ENCODE measurements at regions not wholly inside any gene's neighbourhood (a gene's known extent, or its start where the extent isn't known, plus 50 kb on each side); places are given as distances from the start of the nearest gene placed in this dataset.
"Not testable (repeated sequence)": the region's sequence is repeated elsewhere in the genome, so short reads cannot be mapped to it uniquely, and the experiment has no call there.

DNA sequence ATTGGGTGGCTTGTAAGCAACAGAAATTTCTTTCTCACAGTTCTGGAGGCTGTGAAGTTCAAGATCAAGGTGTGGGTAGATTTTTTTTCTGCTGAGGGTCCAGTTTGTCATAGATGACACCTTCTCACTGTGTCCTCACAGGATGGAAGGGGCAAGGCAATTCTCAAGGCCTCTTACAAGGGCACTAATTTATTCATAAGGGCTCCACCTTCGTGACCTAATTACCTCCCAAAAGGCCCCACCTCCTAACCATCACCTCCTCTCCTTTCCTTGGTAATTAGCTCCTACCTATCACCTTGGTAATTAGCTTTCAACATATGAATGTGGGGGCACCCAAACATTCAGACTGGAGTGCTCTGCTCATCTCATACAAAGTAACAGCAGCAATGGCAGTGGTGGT lies 92.3 kb upstream of the CD44 start:
- Mint-ChIP-seq H3K4me3 (no peak overlapping the region), H3K27me3 (ENCODE audit: low read depth) (peaks cover 3% of the 10 kb centered on the region), H3K9me3 (peaks cover 6% of the 10 kb centered on the region), H3K27ac (no peak overlapping the region), H3K36me3 (ENCODE audit: low read depth) (peaks cover 10% of the 10 kb centered on the region), H3K4me1 (ENCODE audit: low read depth) (peaks cover 64% of the 10 kb centered on the region)

GRCh38 chr11:35047179-35047578 lies 91.8 kb upstream of the CD44 start:
- peaks cover 63% of the 10 kb centered on the region for H3K4me1 Mint-ChIP-seq (ENCODE audit: low read depth)
- peaks cover 3% of the 10 kb centered on the region for H3K27me3 Mint-ChIP-seq (ENCODE audit: low read depth)
- H3K36me3 Mint-ChIP-seq (ENCODE audit: low read depth) = peaks cover 13% of the 10 kb centered on the region
- peak overlapping the region; percentile 77 for H3K27ac Mint-ChIP-seq
- H3K9me3 Mint-ChIP-seq = peaks cover 10% of the 10 kb centered on the region
- peak overlapping the region; percentile 55 for H3K4me3 Mint-ChIP-seq

DNA sequence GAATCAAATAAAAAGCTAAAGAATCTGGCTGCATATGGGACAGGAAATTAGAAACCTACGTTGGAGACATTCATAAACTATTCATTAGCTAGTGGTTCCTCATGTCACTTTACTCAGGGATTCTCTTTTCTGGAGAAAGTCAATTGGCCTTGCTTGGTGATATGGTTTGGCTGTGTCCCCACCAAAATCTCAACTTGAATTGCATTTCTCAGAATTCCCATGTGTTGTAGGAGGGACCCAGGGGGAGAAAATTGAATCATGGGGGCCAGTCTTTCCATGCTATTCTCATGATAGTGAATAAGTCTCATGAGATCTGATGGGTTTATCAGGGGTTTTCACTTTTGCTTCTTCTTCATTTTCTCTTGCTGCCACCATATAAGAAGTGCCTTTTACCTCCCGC lies 91.2 kb upstream of the CD44 start:
- Mint-ChIP-seq H3K9me3 (peaks cover 14% of the 10 kb centered on the region), H3K4me1 (ENCODE audit: low read depth) (peaks cover 61% of the 10 kb centered on the region), H3K4me3 (no peak overlapping the region), H3K27ac (peak overlapping the region; percentile 77), H3K36me3 (ENCODE audit: low read depth) (peaks cover 17% of the 10 kb centered on the region), H3K27me3 (ENCODE audit: low read depth) (peaks cover 3% of the 10 kb centered on the region)

- not testable (repeated sequence) for H3K4me3 Mint-ChIP-seq; H3K27ac Mint-ChIP-seq; H3K27me3 Mint-ChIP-seq (ENCODE audit: low read depth)
- Mint-ChIP-seq H3K9me3 (peaks cover 14% of the 10 kb centered on the region), H3K4me1 (ENCODE audit: low read depth) (peaks cover 61% of the 10 kb centered on the region), H3K36me3 (ENCODE audit: low read depth) (peaks cover 17% of the 10 kb centered on the region)
These were observed 90.6 kb upstream of the CD44 start for GRCh38 chr11:35048346-35048745.

- H3K4me3 Mint-ChIP-seq = peak overlapping the region; percentile 61
- H3K27ac Mint-ChIP-seq = peak overlapping the region; percentile 82
- H3K4me1 Mint-ChIP-seq (ENCODE audit: low read depth) = peaks cover 57% of the 10 kb centered on the region
- H3K36me3 Mint-ChIP-seq (ENCODE audit: low read depth) = peaks cover 16% of the 10 kb centered on the region
- H3K9me3 Mint-ChIP-seq = peaks cover 14% of the 10 kb centered on the region
- peaks cover 2% of the 10 kb centered on the region for H3K27me3 Mint-ChIP-seq (ENCODE audit: low read depth)
These were observed 89.0 kb upstream of the CD44 start for GRCh38 chr11:35049859-35050531.

DNA sequence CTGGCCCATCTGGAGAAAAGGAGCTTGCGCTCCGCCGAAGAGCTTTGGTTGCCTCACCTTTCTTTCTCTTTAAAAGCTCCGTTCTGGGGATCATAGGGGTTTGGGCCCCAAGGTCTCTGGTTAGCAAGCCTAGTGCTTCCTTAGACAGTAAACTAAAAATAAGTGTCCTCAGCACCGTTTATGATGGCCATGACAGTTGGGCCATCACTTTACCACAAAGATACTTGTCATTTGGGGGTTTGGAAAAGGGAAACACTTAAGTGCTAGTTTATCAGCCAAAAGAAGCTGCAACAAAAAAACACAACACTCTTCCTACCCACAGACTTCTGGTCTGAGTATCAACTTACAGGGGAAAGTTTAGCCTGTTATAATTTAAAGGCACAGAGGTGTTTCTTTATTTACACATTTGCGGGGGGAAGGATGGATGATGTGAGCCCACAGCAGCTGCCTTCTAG lies 88.4 kb upstream of the CD44 start:
- Mint-ChIP-seq H3K27me3 (ENCODE audit: low read depth) (no peaks in the 10 kb centered on the region), H3K9me3 (peaks cover 20% of the 10 kb centered on the region), H3K4me1 (ENCODE audit: low read depth) (peaks cover 51% of the 10 kb centered on the region), H3K36me3 (ENCODE audit: low read depth) (peaks cover 17% of the 10 kb centered on the region), H3K4me3 (peak overlapping the region; percentile 61), H3K27ac (peak overlapping the region; percentile 82)

DNA sequence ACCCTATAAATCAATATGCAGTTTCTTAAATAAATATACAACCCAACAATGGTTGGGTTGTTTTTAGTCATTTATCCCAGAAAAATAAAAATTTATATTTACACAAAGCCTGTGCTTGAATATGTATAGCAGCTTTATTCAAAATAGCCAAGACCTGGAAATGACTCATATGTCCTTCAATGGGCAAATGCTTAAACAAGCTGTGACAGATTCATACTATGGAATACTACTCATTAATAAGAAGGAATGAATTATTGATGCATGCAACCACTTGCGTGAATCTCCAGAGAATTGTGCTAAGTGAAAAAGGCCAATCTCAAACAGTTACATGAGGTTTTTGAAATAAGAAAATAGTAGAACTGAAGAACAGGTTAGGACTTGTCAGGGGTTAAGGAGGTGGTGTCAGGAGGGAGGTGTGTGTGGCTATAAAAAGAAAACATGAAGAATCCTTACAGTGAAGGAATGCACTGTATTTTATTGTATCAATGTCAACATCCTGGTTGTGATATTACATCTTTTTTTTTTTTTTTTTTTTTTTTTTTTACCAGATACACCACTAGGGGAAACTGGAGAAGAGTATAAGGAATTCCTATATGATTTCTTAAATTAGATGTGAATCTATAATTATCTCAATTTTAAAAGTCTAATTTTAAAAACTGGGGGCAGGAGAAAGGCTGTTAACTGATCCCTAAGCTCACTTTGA lies 82.4 kb upstream of the CD44 start:
- Mint-ChIP-seq H3K36me3 (ENCODE audit: low read depth) (peaks cover 22% of the 10 kb centered on the region), H3K4me3 (no peak overlapping the region), H3K4me1 (ENCODE audit: low read depth) (peaks cover 27% of the 10 kb centered on the region), H3K9me3 (peaks cover 23% of the 10 kb centered on the region), H3K27ac (no peak overlapping the region), H3K27me3 (ENCODE audit: low read depth) (no peaks in the 10 kb centered on the region)

DNA sequence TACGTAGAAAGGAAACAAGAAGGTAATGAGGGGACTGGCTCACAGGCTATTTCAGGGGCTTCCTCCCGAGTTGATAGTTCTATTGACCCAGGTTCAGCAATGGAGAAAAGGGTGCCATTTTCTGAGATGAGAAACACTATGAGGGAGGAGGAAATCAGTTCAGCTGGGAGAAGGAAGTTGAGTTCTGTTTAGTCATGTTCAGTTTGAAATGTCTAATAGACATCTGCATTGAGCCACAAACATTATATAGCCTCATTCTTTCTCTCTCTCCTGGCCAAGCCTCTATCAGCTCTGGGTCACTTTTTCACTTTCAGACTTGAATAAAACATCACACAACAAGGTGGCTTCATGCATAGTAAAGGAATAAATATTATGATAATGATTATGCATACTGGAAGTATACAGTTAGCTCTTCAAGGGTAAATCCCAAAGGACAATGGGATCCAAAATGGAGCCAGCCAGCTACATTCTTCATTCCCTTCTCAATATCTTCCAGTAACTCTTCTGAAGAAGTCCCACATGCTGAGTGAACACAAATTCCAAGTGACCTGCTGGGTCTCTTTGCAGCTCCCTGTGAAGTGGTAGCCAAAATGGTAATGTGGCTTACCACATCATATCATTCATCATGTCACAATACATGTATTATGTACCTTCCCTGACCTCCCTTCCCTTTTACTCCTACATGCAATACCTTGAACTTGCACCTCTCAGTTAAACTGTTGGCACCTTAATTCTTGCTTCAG lies 80.9 kb upstream of the CD44 start:
- Mint-ChIP-seq H3K27me3 (ENCODE audit: low read depth) (no peaks in the 10 kb centered on the region), H3K36me3 (ENCODE audit: low read depth) (peaks cover 17% of the 10 kb centered on the region), H3K27ac (no peak overlapping the region), H3K4me3 (no peak overlapping the region), H3K4me1 (ENCODE audit: low read depth) (peaks cover 22% of the 10 kb centered on the region), H3K9me3 (peaks cover 15% of the 10 kb centered on the region)

DNA sequence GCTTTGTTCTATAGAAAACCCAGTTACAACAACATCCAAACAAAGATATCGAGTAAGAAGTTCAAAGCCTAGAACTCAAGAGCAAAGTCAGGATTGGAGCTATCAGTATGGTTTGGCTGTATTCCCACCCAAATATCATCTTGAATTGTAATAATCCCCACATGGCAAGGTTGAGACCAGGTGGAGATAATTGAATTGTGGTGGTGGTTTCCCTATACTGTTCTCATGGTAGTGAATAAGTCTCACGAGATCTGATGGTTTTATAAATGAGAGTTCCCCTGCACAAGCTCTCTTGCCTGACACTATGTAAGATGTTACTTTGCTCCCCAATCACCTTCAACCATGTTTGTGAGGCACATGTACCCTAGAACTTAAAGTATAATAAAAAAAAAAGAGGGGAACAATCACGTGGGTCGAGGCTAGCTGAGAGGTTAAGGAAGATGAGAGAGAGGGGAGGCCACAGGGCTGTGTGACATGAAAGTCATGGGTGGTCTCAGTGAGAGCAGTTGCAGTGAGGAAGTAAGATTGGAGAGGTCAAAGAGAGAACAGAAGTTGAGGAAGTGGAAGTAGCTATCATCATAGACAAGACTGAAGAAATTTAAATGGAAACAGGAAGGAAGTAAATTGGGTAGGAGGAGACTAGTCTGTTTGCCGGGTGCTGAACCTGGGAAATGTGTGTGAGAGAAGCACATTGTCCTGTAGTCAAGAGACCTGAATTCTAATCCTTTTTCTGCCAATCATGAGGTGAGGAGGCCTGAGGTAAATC lies 80.1 kb upstream of the CD44 start:
- H3K4me1 Mint-ChIP-seq (ENCODE audit: low read depth) = peaks cover 22% of the 10 kb centered on the region
- peaks cover 15% of the 10 kb centered on the region for H3K9me3 Mint-ChIP-seq
- no peaks in the 10 kb centered on the region for H3K27me3 Mint-ChIP-seq (ENCODE audit: low read depth)
- H3K4me3 Mint-ChIP-seq = peak overlapping the region; percentile 43
- H3K27ac Mint-ChIP-seq = no peak overlapping the region
- H3K36me3 Mint-ChIP-seq (ENCODE audit: low read depth) = peaks cover 17% of the 10 kb centered on the region

DNA sequence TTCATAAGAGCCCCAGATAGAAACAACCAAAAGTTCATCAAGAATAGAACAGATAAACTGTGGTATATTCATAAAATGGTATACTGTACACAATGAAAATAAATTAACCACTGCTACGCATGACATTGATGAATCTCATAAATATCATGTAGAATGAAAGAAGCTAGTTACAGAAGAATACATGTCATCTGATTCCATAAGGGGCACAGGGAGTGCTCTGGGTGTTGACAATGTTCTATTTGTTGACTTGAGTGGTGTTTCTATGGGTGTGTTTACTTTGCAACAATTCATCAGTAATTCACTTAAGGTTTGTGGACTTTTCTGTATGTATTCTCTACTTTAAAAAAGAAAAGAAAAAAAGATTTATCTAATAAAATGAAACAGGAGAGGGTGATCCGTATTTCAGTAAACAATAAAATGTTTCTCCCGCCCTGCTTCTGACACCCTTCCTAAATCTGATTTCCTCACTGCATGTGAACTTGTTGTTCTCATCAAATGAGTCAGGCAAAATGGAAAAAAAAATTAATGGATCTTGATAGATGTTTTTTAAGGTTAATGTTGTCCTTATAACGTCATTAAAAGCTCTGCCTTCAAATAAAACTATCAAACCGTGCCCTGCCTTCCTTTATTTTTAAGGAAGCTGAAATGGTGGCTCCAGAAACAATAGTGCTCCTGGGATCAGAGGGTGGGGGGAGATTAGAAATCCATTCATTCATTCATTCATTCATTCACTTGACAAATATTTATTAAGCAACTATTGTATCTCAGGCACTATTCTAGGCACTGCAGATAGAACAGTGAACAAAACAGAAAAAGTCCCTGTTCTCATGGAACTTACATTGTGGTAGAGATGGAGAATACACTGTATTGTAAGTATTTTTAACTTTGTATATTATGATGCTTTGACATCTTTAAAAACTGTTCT lies 77.2 kb upstream of the CD44 start:
- Mint-ChIP-seq H3K9me3 (peaks cover 7% of the 10 kb centered on the region), H3K27ac (no peak overlapping the region), H3K27me3 (ENCODE audit: low read depth) (peaks cover 12% of the 10 kb centered on the region), H3K4me1 (ENCODE audit: low read depth) (peaks cover 27% of the 10 kb centered on the region), H3K36me3 (ENCODE audit: low read depth) (peaks cover 13% of the 10 kb centered on the region), H3K4me3 (no peak overlapping the region)

- Mint-ChIP-seq H3K27me3 (ENCODE audit: low read depth) (peaks cover 16% of the 10 kb centered on the region), H3K9me3 (peaks cover 10% of the 10 kb centered on the region), H3K36me3 (ENCODE audit: low read depth) (peaks cover 12% of the 10 kb centered on the region), H3K4me1 (ENCODE audit: low read depth) (peaks cover 26% of the 10 kb centered on the region), H3K4me3 (no peak overlapping the region), H3K27ac (no peak overlapping the region)
These were observed 75.5 kb upstream of the CD44 start for GRCh38 chr11:35063488-35063931.

- H3K27ac Mint-ChIP-seq = no peak overlapping the region
- H3K36me3 Mint-ChIP-seq (ENCODE audit: low read depth) = peaks cover 11% of the 10 kb centered on the region
- H3K4me1 Mint-ChIP-seq (ENCODE audit: low read depth) = peaks cover 20% of the 10 kb centered on the region
- H3K27me3 Mint-ChIP-seq (ENCODE audit: low read depth) = peaks cover 16% of the 10 kb centered on the region
- no peak overlapping the region for H3K4me3 Mint-ChIP-seq
- H3K9me3 Mint-ChIP-seq = peaks cover 11% of the 10 kb centered on the region
These were observed 74.7 kb upstream of the CD44 start for GRCh38 chr11:35064114-35064800.

DNA sequence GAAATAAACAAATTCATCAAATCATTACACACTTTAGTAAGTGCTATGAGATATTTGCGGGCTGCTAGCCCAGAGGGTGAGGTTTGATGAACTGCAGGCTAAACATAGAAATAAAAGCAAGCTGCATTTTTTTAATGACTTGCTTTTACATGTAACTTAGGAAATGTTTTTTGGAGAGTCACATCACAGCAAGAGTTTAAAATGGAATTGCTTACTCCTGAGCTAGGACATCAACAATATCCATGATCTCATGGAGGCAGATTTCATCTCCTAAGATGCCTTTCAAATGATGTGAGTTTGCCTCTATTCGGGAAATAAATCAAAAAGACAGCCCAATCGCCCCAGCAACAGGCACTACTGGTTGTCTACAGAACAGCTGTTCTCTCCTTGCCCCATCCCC lies 73.4 kb upstream of the CD44 start:
- Mint-ChIP-seq H3K27me3 (ENCODE audit: low read depth) (peaks cover 16% of the 10 kb centered on the region), H3K4me1 (ENCODE audit: low read depth) (peaks cover 18% of the 10 kb centered on the region), H3K9me3 (peaks cover 24% of the 10 kb centered on the region), H3K36me3 (ENCODE audit: low read depth) (peaks cover 21% of the 10 kb centered on the region), H3K27ac (no peak overlapping the region), H3K4me3 (no peak overlapping the region)

Measured in T-helper 1 cell treated with Interleukin-12 subunit alpha and Interleukin-12 subunit beta and Interleukin-4 antibody, amounts not matched to agents 30 μg/mL and 1 μg/mL, for 36 hours (primary cell).